Right lobe of liver (tissue), 6 donors: ENCODE measurements at regions not wholly inside any gene's neighbourhood (a gene's known extent, or its start where the extent isn't known, plus 50 kb on each side); places are given as distances from the start of the nearest gene placed in this dataset.

ENCODE experiments used
- ATAC-seq, 4 donors: fragments of 200-7000 bp; cut with Tn5 transposase; one replicate each; pipeline ENCODE4 v1.9.1; 2020; ENCODE audit warnings: mild to moderate bottlenecking in 4 of 4, moderate library complexity in 4 of 4
- DNase-seq, 3 donors: peaks; one replicate each; pipeline ENCODE4 v3.0.0-alpha.2; 2020
- H3K27ac ChIP-seq, 3 donors: fragments of 200-600 bp; one replicate each; pipeline ENCODE4 v1.8.0; 2022
- H3K27me3 ChIP-seq, 2 donors: fragments of 200-600 bp; one replicate each; pipeline ENCODE4 v1.8.0; 2022
- H3K36me3 ChIP-seq, 4 donors: fragments of 200-600 bp; sonication (generic) in 1 of 4; one replicate each; pipeline versions ENCODE4 v1.5.1 to v1.8.0; 2017 to 2022; ENCODE audit warnings: control low read depth in 1 of 4
- H3K4me1 ChIP-seq, 4 donors: fragments of 200-600 bp; sonication (generic) in 1 of 4; one replicate each; pipeline versions ENCODE4 v1.5.1 to v1.8.0; 2017 to 2022; ENCODE audit warnings: control low read depth in 1 of 4
- H3K4me3 ChIP-seq, 3 donors: fragments of 200-600 bp; one replicate each; pipeline ENCODE4 v1.8.0; 2022
- H3K9me3 ChIP-seq, 4 donors: fragments of 200-600 bp; sonication (generic) in 1 of 4; one replicate each; pipeline versions ENCODE4 v1.5.1 to v1.8.0; 2017 to 2022; ENCODE audit warnings: control low read depth in 1 of 4
- POLR2A ChIP-seq: fragments of 450-650 bp; IDR thresholded peaks from one replicate; pipeline ENCODE4 v1.6.1; 2017; ENCODE audit warnings: antibody characterized with exemption, mild to moderate bottlenecking
- WGBS: methylation state at CpG from one replicate; pipeline ENCODE4 v1.1.6; 2018; ENCODE audit warnings: low coverage, low lambda C conversion rate; ENCODE audit not compliant: insufficient coverage; ENCODE audit errors: missing lambda C conversion rate; 5-methylcytosine and 5-hydroxymethylcytosine counted together
- intact Hi-C, 2 donors: fragments of 100-400 bp; cut with DNase I; formaldehyde crosslinking; loops; one replicate each; pipeline versions ENCODE4 v1.11.2 to v1.14.1; 2022
- TF ChIP-seq, protein P1 (sequence below), 4 donors: fragments of 200-600 bp in 3 of 4; fragments of 450-650 bp in 1 of 4; IDR thresholded peaks; one replicate each; pipeline versions ENCODE4 v1.5.1 to v1.8.0; 2016 to 2022; ENCODE audit warnings: antibody characterized with exemption in 4 of 4, mild to moderate bottlenecking in 2 of 4
- donor health status: DM: no; HTN: yes; CAD: no.
- donor health status: DM: no; HTN: no; CAD: no.
- donor health status: DM: no; HTN: no; CAD: no.
- donor health status: DM: no; HTN: yes; CAD: no.
- donor health status: DM: no; HTN: yes; CAD: no.

DNA sequence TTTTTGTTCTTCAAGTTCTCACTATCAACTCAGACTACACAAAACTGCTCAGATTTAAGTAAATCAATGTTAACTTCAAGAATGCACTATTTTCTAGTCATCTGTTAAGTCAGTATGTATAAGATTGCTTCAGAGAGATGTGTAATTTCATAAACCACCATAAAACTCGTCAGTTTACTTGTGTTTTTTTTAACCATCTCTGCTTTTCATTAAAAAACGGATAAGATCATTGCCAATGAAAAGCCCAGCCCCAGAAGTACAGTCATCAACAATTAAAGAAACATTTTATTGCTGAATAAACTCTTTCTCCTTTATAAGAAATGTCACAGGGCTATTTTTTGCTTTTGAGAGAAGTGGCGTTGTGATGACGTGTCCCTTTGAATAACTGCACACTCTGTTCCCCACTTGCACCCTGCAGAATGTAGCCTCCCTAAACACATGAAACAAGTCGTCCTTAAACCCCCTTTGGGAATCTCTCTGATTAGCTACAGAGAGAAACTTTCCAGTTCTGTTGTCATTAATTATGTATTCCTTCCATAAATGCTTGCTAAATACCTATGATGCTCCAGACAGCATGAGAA, 202.7 kb upstream of the FOXD3 start:
- intact Hi-C loops = no loop called here
- H3K36me3 ChIP-seq = no peaks in the 10 kb centered on the region
- no peak overlapping the region for H3K4me3 ChIP-seq
- DNase-seq (no peak), ATAC-seq (no peak)
- TF ChIP-seq POLR2A = no peak
- TF ChIP-seq, protein P1, sequence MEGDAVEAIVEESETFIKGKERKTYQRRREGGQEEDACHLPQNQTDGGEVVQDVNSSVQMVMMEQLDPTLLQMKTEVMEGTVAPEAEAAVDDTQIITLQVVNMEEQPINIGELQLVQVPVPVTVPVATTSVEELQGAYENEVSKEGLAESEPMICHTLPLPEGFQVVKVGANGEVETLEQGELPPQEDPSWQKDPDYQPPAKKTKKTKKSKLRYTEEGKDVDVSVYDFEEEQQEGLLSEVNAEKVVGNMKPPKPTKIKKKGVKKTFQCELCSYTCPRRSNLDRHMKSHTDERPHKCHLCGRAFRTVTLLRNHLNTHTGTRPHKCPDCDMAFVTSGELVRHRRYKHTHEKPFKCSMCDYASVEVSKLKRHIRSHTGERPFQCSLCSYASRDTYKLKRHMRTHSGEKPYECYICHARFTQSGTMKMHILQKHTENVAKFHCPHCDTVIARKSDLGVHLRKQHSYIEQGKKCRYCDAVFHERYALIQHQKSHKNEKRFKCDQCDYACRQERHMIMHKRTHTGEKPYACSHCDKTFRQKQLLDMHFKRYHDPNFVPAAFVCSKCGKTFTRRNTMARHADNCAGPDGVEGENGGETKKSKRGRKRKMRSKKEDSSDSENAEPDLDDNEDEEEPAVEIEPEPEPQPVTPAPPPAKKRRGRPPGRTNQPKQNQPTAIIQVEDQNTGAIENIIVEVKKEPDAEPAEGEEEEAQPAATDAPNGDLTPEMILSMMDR (IDR thresholded peaks at IDR 0.05) = no peak
- no peak overlapping the region for H3K27ac ChIP-seq
- peaks cover 0 to 8% (median 0%) of the 10 kb centered on the region in 4 donors for H3K4me1 ChIP-seq
- H3K9me3 ChIP-seq = no peaks in the 10 kb centered on the region
- no peaks in the 10 kb centered on the region for H3K27me3 ChIP-seq
- 57% methylated on average over 5 of the region's 5 CpGs for WGBS

DNA sequence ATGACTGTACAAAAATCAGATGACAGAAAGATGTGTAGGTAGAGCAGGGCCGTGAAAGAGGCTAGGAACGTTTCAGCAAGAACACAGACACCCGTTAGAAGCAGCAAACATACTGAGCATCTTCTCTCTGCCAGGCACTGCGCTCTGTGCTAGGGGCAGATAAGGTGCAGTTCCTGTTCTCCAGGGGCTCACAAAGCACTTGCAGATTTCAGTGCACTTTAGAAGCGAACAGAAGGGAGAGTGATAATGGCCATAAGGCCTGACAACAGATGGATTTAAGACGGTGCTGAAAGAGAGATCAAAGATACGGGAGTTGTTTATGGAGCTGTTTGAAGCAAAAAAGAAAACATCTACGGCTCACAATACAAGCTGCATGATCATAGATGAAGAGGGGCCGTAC, 200.3 kb upstream of the FOXD3 start:
- H3K27me3 ChIP-seq = no peaks in the 10 kb centered on the region
- 39% methylated on average over 9 of the region's 9 CpGs for WGBS
- ATAC-seq = no peak

DNA sequence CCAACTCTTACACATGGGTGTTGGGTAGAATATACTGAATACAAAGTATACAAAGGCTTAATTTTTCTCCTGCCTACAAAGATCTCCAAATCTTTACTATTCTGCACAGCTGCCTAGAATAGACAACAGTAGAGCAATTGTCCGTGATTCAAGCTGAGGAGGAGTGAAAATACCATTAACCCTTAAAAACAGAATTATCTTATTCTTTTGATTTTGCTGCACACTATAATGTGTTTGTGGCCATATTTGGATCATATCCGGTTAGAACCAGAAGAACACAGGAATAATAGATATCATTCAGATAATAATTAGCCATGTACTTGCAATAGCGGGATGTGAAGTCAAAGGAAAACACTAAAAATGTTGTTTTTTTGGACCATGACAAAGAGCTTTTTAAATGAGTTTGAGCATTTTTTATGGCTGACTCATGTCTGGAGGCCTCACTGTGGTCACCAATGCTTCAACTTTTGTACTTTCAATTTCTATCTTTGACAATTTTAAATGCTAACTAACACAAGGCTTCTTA, 197.6 kb upstream of the FOXD3 start:
- Histone ChIP-seq H3K27me3 (peaks cover 0 to 3% of the 10 kb centered on the region in 2 donors), H3K4me3 (no peak overlapping the region), H3K36me3 (no peaks in the 10 kb centered on the region), H3K9me3 (no peaks in the 10 kb centered on the region), H3K27ac (no peak overlapping the region), H3K4me1 (no peaks in the 10 kb centered on the region)
- peak in 1 of 4 donors; percentile 30 for ATAC-seq
- intact Hi-C loops = no loop called here
- TF ChIP-seq POLR2A = no peak
- TF ChIP-seq, protein P1 (IDR thresholded peaks at IDR 0.05) = no peak
- 40% methylated on average over 3 of the region's 3 CpGs for WGBS
- no peak for DNase-seq

More for the DNA sequence above, 200.3 kb upstream of the FOXD3 start:
- no peak for TF ChIP-seq POLR2A
- TF ChIP-seq, protein P1 (IDR thresholded peaks at IDR 0.05) = no peak
- no peaks in the 10 kb centered on the region for H3K9me3 ChIP-seq
- intact Hi-C loops = no loop called here
- H3K4me1 ChIP-seq = no peaks in the 10 kb centered on the region
- H3K27ac ChIP-seq = no peak overlapping the region
- DNase-seq = no peak
- no peaks in the 10 kb centered on the region for H3K36me3 ChIP-seq
- H3K4me3 ChIP-seq = no peak overlapping the region

DNA sequence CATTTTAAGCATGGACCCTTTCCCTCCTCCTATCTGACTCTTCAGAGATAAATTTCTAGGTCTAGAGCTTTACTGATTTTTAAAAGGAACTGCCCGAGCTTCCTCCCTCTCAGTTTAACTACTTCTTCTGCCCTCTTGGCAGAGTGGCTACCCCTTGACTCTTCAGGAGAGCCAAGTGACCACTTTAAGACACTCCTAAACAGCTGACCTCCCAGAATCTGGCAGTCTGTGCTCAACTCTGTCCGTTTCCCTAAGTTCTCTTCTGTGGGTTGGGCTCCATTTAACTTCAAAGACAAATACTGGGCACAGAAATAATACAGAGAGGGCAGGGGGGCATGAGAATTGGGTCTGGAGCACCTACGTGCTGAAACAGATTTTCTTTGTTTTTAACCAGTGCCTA, 196.3 kb upstream of the FOXD3 start:
- peaks cover 0 to 3% of the 10 kb centered on the region in 2 donors for H3K27me3 ChIP-seq
- ATAC-seq (no peak), DNase-seq (no peak)
- no peaks in the 10 kb centered on the region for H3K4me1 ChIP-seq
- 32% methylated on average over 3 of the region's 3 CpGs for WGBS
- H3K9me3 ChIP-seq = no peaks in the 10 kb centered on the region
- H3K4me3 ChIP-seq = no peak overlapping the region
- H3K27ac ChIP-seq = no peak overlapping the region
- intact Hi-C loops = no loop called here
- no peaks in the 10 kb centered on the region for H3K36me3 ChIP-seq
- no peak for TF ChIP-seq POLR2A
- TF ChIP-seq, protein P1 (IDR thresholded peaks at IDR 0.05) = no peak
